Left lung (tissue), 4 donors: ENCODE measurements at regions not wholly inside any gene's neighbourhood (a gene's known extent, or its start where the extent isn't known, plus 50 kb on each side); places are given as distances from the start of the nearest gene placed in this dataset.

ENCODE experiments used
- ATAC-seq: fragments of 200-7000 bp; cut with Tn5 transposase; one replicate; pipeline ENCODE4 v1.9.1; 2020; ENCODE audit warnings: moderate library complexity
- DNase-seq, 4 donors: peaks; one replicate each; pipeline ENCODE4 v3.0.0-alpha.2; 2013 to 2020
- H3K27ac ChIP-seq, 2 donors: fragments of 200-600 bp; sonication (generic) in 1 of 2; one replicate each; pipeline versions ENCODE4 v1.5.0 to v1.8.0; 2020 to 2021
- H3K27me3 ChIP-seq, 2 donors: fragments of 200-600 bp; sonication (generic) in 1 of 2; one replicate each; pipeline versions ENCODE4 v1.5.0 to v1.8.0; 2020 to 2021
- H3K36me3 ChIP-seq, 2 donors: fragments of 200-600 bp; sonication (generic) in 1 of 2; one replicate each; pipeline versions ENCODE4 v1.5.0 to v1.8.0; 2020 to 2021
- H3K4me1 ChIP-seq, 2 donors: fragments of 200-600 bp; one replicate each; pipeline ENCODE4 v1.8.0; 2021
- H3K4me3 ChIP-seq, 2 donors: fragments of 200-600 bp; sonication (generic) in 1 of 2; one replicate each; pipeline versions ENCODE4 v1.5.0 to v1.8.0; 2020 to 2021; ENCODE audit warnings: mild to moderate bottlenecking in 1 of 2
- H3K9me3 ChIP-seq, 2 donors: fragments of 200-600 bp; sonication (generic) in 1 of 2; one replicate each; pipeline versions ENCODE4 v1.5.0 to v1.8.0; 2020 to 2021
- CTCF ChIP-seq, 2 donors: fragments of 200-600 bp; sonication (generic) in 1 of 2; IDR thresholded peaks; one replicate each; pipeline versions ENCODE4 v1.5.0 to v1.8.0; 2021; ENCODE audit warnings: antibody characterized with exemption in 2 of 2
- intact Hi-C, 2 donors: fragments of 100-400 bp; cut with DNase I; formaldehyde crosslinking; loops; one replicate each; pipeline versions ENCODE4 v1.11.2 to v1.14.2; 2022
- donor health status: DM: no; HTN: yes; CAD: no.
- donor health status: DM: no; HTN: no; CAD: no.

- H3K9me3 ChIP-seq = peaks cover 0 to 10% of the 10 kb centered on the region in 2 donors
- no peak overlapping the region for H3K4me3 ChIP-seq
- ATAC-seq (no peak), DNase-seq (no peak)
- no peaks in the 10 kb centered on the region for H3K4me1 ChIP-seq
- no peaks in the 10 kb centered on the region for H3K36me3 ChIP-seq
- H3K27me3 ChIP-seq = peaks cover 0 to 13% of the 10 kb centered on the region in 2 donors
- no peak for TF ChIP-seq CTCF (IDR thresholded peaks at IDR 0.05)
- intact Hi-C loops = no loop called here
- H3K27ac ChIP-seq = no peak overlapping the region
Observed at GRCh38 chr15:81469154-81469553, 95.1 kb upstream of the TMC3 start.

GRCh38 chr15:81466741-81467140, 92.7 kb upstream of the TMC3 start:
- no peak overlapping the region for H3K4me3 ChIP-seq
- intact Hi-C loops = no loop called here
- no peak for ATAC-seq
- peaks cover 0 to 7% of the 10 kb centered on the region in 2 donors for H3K27me3 ChIP-seq
- no peaks in the 10 kb centered on the region for H3K4me1 ChIP-seq
- TF ChIP-seq CTCF (IDR thresholded peaks at IDR 0.05) = no peak
- H3K9me3 ChIP-seq = peaks cover 0 to 21% of the 10 kb centered on the region in 2 donors
- no peak overlapping the region for H3K27ac ChIP-seq
- H3K36me3 ChIP-seq = no peaks in the 10 kb centered on the region
- DNase-seq = no peak

- no peak overlapping the region for H3K27ac ChIP-seq
- no peaks in the 10 kb centered on the region for H3K4me1 ChIP-seq
- no peak for DNase-seq
- H3K27me3 ChIP-seq = no peaks in the 10 kb centered on the region
- intact Hi-C loops = no loop called here
- H3K36me3 ChIP-seq = no peaks in the 10 kb centered on the region
- ATAC-seq = no peak
- peaks cover 0 to 13% of the 10 kb centered on the region in 2 donors for H3K9me3 ChIP-seq
- TF ChIP-seq CTCF (IDR thresholded peaks at IDR 0.05) = no peak
- H3K4me3 ChIP-seq = no peak overlapping the region
Observed at GRCh38 chr15:81454024-81454423, 80.0 kb upstream of the TMC3 start.

- Histone ChIP-seq H3K4me3 (no peak overlapping the region), H3K27me3 (no peaks in the 10 kb centered on the region), H3K27ac (no peak overlapping the region), H3K9me3 (peaks cover 0 to 17% of the 10 kb centered on the region in 2 donors), H3K4me1 (no peaks in the 10 kb centered on the region), H3K36me3 (no peaks in the 10 kb centered on the region)
- no peak for TF ChIP-seq CTCF (IDR thresholded peaks at IDR 0.05)
- intact Hi-C loops = no loop called here
- DNase-seq (no peak), ATAC-seq (no peak)
Observed at GRCh38 chr15:81450721-81451120, 76.7 kb upstream of the TMC3 start.

- Histone ChIP-seq H3K4me3 (no peak overlapping the region), H3K27me3 (no peaks in the 10 kb centered on the region), H3K36me3 (no peaks in the 10 kb centered on the region), H3K27ac (no peak overlapping the region), H3K4me1 (no peaks in the 10 kb centered on the region), H3K9me3 (peaks cover 0 to 22% of the 10 kb centered on the region in 2 donors)
- no peak for TF ChIP-seq CTCF (IDR thresholded peaks at IDR 0.05)
- ATAC-seq = no peak
- intact Hi-C loops = no loop called here
- no peak for DNase-seq
Observed at GRCh38 chr15:81449836-81450474, 75.9 kb upstream of the TMC3 start.
